Neural crest cell (in vitro differentiated cells): ENCODE measurements at regions not wholly inside any gene's neighbourhood (a gene's known extent, or its start where the extent isn't known, plus 50 kb on each side); places are given as distances from the start of the nearest gene placed in this dataset.

Source experiments
- DNase-seq: peaks from one replicate; pipeline ENCODE4 v3.0.0; 2021; ENCODE audit warnings: low read depth, mixed read lengths, low spot score
- H3K27ac Mint-ChIP-seq: one replicate; pipeline ENCODE4 v1.8.0; 2021; ENCODE audit warnings: mild to moderate bottlenecking, mixed read lengths; ENCODE audit not compliant: unreplicated experiment
- H3K27me3 Mint-ChIP-seq: 2 replicates; pipeline ENCODE4 v1.8.0; 2021; ENCODE audit warnings: low read depth, mild to moderate bottlenecking, mixed read lengths
- H3K36me3 Mint-ChIP-seq: 2 replicates; pipeline ENCODE4 v1.8.0; 2021; ENCODE audit warnings: low read depth, mild to moderate bottlenecking, mixed read lengths
- H3K4me1 Mint-ChIP-seq: 2 replicates; pipeline ENCODE4 v1.8.0; 2021; ENCODE audit warnings: mixed read lengths
- H3K4me3 Mint-ChIP-seq: one replicate; pipeline ENCODE4 v1.8.0; 2021; ENCODE audit warnings: mild to moderate bottlenecking, mixed read lengths
- H3K9me3 Mint-ChIP-seq: 2 replicates; pipeline ENCODE4 v1.8.0; 2021; ENCODE audit warnings: mixed read lengths
- TF ChIP-seq, protein P1 (sequence below): fragments of 200-600 bp; sonication (generic); conservative IDR thresholded peaks from 2 replicates; pipeline ENCODE4 v1.5.0; 2021; ENCODE audit warnings: antibody characterized with exemption, mild to moderate bottlenecking

DNA sequence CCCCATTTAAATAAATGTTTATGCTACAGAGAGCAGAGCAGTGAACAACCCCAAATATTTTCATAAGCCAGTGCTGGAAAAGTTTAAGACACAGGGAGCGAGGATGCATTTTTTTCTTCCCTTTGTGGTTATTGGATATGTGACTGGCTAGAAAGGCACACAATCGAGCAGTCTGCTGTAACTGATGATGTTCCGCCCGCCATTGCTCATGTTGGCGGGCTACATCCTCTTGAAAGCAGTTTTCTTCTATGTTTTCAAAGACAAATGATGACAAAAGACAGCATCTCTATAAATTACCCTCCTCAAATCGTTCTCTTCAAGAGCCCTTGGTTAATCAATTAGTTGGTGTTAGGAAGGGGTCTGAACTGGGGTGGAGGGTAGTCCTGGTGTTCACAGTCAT, 269.8 kb downstream of the SKAP2 start:
- no peak for DNase-seq
- no peaks in the 10 kb centered on the region for H3K36me3 Mint-ChIP-seq
- H3K9me3 Mint-ChIP-seq, result no peaks in the 10 kb centered on the region
- TF ChIP-seq, protein P1, sequence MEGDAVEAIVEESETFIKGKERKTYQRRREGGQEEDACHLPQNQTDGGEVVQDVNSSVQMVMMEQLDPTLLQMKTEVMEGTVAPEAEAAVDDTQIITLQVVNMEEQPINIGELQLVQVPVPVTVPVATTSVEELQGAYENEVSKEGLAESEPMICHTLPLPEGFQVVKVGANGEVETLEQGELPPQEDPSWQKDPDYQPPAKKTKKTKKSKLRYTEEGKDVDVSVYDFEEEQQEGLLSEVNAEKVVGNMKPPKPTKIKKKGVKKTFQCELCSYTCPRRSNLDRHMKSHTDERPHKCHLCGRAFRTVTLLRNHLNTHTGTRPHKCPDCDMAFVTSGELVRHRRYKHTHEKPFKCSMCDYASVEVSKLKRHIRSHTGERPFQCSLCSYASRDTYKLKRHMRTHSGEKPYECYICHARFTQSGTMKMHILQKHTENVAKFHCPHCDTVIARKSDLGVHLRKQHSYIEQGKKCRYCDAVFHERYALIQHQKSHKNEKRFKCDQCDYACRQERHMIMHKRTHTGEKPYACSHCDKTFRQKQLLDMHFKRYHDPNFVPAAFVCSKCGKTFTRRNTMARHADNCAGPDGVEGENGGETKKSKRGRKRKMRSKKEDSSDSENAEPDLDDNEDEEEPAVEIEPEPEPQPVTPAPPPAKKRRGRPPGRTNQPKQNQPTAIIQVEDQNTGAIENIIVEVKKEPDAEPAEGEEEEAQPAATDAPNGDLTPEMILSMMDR, result no peak
- H3K4me3 Mint-ChIP-seq, result no peak overlapping the region
- H3K27ac Mint-ChIP-seq, result no peak overlapping the region
- H3K4me1 Mint-ChIP-seq, result peaks cover 10% of the 10 kb centered on the region
- peaks cover 7% of the 10 kb centered on the region for H3K27me3 Mint-ChIP-seq

DNA sequence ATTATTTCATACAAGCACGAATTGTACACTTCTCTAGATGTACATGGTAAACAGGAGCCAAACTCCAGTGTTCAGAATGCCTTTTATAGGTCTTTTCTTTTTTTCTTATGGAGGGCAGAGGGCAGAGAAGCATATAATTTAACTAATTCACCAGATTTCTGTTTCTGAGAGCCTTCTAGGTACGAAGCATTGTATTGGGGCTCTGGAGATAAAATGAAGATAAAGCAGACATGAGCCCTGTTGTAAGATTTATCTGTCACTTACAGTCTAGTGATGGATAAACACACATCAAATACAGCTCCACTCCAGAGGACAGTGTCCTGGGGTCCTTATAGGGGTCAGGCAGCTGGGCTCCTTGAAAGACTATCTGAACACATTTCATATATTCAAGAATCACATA, 265.5 kb downstream of the SKAP2 start:
- TF ChIP-seq, protein P1, result no peak
- no peak for DNase-seq
- Mint-ChIP-seq H3K27me3 (no peaks in the 10 kb centered on the region), H3K4me1 (peaks cover 10% of the 10 kb centered on the region), H3K27ac (no peak overlapping the region), H3K4me3 (no peak overlapping the region), H3K36me3 (no peaks in the 10 kb centered on the region), H3K9me3 (no peaks in the 10 kb centered on the region)

DNA sequence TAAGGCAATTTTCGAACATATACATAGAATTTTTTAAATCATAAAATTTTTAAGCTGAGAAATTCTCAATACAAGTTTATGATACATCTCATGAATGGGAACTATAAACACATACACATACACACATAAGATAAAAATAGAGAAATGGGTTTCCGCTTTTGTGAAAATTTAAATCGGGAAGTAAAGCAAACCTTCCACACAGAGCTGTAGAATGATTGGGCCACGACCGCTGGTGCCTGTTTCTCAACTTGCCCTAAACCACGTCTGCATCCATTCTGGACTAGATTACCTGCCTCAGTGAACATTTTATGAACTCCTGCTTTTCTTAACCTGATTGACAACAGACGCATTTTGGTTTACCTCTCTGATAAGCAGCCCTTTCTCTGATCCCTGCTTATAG, 264.4 kb downstream of the SKAP2 start:
- Mint-ChIP-seq H3K9me3 (no peaks in the 10 kb centered on the region), H3K27me3 (no peaks in the 10 kb centered on the region), H3K27ac (no peak overlapping the region), H3K36me3 (no peaks in the 10 kb centered on the region), H3K4me3 (no peak overlapping the region), H3K4me1 (peaks cover 6% of the 10 kb centered on the region)
- no peak for DNase-seq
- TF ChIP-seq, protein P1, result no peak

DNA sequence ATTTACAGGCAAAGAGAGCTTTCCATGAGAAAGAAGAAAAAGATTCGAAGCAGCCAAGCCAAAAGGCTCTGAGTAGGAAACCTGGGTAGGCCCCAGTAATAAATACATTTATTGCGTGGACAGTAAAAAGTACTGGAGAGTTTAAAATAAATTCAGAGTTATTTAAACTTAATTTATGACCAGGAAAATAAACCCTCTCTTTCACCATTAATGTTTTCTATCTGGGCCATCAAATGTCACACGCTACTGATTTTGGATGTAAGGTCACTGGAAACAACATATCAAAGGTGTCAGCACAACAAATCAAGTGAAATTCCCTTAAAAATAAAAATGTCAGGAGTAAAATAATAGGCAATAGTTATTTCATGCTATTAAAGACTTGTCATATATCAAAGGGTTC, 264.0 kb downstream of the SKAP2 start:
- Mint-ChIP-seq H3K27me3 (peaks cover 1% of the 10 kb centered on the region), H3K4me1 (peaks cover 6% of the 10 kb centered on the region), H3K9me3 (no peaks in the 10 kb centered on the region), H3K4me3 (no peak overlapping the region), H3K27ac (no peak overlapping the region), H3K36me3 (no peaks in the 10 kb centered on the region)
- TF ChIP-seq, protein P1, result no peak
- no peak for DNase-seq

DNA sequence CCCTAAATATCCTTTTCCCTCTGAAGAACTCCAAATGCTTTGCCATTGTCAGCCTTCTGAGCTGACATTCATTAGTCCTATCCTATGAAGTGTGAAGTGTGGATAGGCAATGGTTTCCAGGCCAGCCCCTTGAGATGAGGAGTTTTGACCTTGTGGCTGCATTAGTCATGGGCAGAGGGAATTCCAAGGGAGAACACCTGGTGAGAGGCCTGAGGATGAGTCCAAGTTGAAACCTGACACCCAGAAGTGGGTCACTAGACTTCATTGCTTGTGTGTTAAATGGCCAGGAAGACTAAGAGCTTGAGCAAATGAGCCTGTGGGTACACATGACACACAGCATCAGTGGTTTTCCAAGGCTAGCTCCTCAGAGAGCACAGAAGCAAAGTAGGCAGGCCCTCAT, 260.8 kb downstream of the SKAP2 start:
- Mint-ChIP-seq H3K27ac (no peak overlapping the region), H3K9me3 (no peaks in the 10 kb centered on the region), H3K36me3 (no peaks in the 10 kb centered on the region), H3K4me1 (no peaks in the 10 kb centered on the region), H3K4me3 (no peak overlapping the region), H3K27me3 (peaks cover 3% of the 10 kb centered on the region)
- DNase-seq, result no peak
- TF ChIP-seq, protein P1, result no peak

DNA sequence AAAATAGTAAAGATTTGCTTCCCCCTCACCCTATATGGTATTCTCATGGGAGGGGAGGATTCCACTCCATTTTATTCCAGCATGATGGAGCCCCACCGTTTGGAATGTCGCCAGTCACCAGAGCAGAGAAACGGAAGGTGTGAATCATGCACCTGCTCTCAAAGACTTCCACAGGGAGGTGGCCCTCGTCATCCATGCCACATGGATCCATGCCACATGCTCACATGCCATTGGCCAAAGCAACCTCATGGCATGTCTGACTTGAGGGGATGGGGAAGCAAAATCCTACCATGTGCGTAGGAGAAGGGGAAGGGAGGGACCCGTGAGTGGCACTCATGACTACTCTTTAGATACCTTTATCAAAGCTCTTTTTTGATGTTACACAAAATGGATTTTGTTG, 256.0 kb downstream of the SKAP2 start:
- Mint-ChIP-seq H3K27me3 (peaks cover 5% of the 10 kb centered on the region), H3K9me3 (no peaks in the 10 kb centered on the region), H3K4me3 (no peak overlapping the region), H3K36me3 (no peaks in the 10 kb centered on the region), H3K4me1 (no peaks in the 10 kb centered on the region), H3K27ac (no peak overlapping the region)
- DNase-seq, result no peak
- TF ChIP-seq, protein P1, result no peak
